ENCODE measurements at regions not wholly inside any gene's neighbourhood (a gene's known extent, or its start where the extent isn't known, plus 50 kb on each side); places are given as distances from the start of the nearest gene placed in this dataset.

GRCh38 chr4:117868201-117868600 is 166.1 kb upstream of the NDST3 start:
- Histone ChIP-seq H3K36me3 (no peaks in the 10 kb centered on the region), H3K27me3 (no peaks in the 10 kb centered on the region), H3K4me1 (no peaks in the 10 kb centered on the region), H3K9me3 (no peaks in the 10 kb centered on the region), H3K27ac (no peak overlapping the region), H3K4me3 (no peak overlapping the region)
- no peak for TF ChIP-seq EP300 (IDR thresholded peaks at IDR 0.05)
- TF ChIP-seq POLR2A (IDR thresholded peaks at IDR 0.05) = no peak
- WGBS, 2 donors (ENCODE audit: low coverage in 1 of 2) = 40 to 44% methylated on average over 1 of the region's 1 CpG
- ATAC-seq = no peak

DNA sequence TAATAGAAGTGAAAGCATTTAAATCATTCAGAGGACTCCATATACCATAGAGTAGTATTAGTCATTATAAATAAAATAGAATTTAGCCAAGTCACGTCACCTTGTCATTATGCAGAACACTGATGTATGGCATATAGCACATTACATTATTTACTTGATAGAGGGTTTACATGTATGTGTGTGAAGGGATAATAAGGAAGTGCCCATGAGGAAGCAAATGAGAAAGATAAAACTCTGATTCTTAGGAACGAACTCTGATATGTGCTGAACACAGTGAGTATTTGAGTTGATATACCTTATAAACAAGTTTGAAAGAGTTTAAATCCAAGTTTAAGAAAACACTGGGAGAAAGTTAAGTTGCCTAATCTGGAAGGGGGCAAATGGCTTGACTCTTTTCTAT is 160.5 kb upstream of the NDST3 start:
- Histone ChIP-seq H3K27ac (no peak overlapping the region), H3K4me3 (no peak overlapping the region), H3K27me3 (no peaks in the 10 kb centered on the region), H3K36me3 (no peaks in the 10 kb centered on the region), H3K9me3 (no peaks in the 10 kb centered on the region), H3K4me1 (no peaks in the 10 kb centered on the region)
- WGBS, 2 donors (ENCODE audit: low coverage in 1 of 2) = 72 to 78% methylated on average over 2 of the region's 2 CpGs
- TF ChIP-seq POLR2A (IDR thresholded peaks at IDR 0.05) = no peak
- TF ChIP-seq POLR2AphosphoS5 (IDR thresholded peaks at IDR 0.05) = no peak
- no peak for TF ChIP-seq CTCF (IDR thresholded peaks at IDR 0.05)
- TF ChIP-seq EP300 (IDR thresholded peaks at IDR 0.05) = no peak
- no peak for ATAC-seq

- no peak for TF ChIP-seq CTCF (IDR thresholded peaks at IDR 0.05)
- TF ChIP-seq POLR2AphosphoS5 (IDR thresholded peaks at IDR 0.05) = no peak
- TF ChIP-seq EP300 (IDR thresholded peaks at IDR 0.05) = no peak
- no peak for TF ChIP-seq POLR2A (IDR thresholded peaks at IDR 0.05)
Observed at GRCh38 chr4:117874216-117874615, 160.1 kb upstream of the NDST3 start.

GRCh38 chr4:117889978-117890377 is 144.3 kb upstream of the NDST3 start:
- WGBS, 2 donors (ENCODE audit: low coverage in 1 of 2) = 82 to 88% methylated on average over 2 to 3 of the region's 3 CpGs
- no peaks in the 10 kb centered on the region for H3K4me1 ChIP-seq
- H3K36me3 ChIP-seq = no peaks in the 10 kb centered on the region
- H3K27me3 ChIP-seq = no peaks in the 10 kb centered on the region
- no peaks in the 10 kb centered on the region for H3K9me3 ChIP-seq
- no peak overlapping the region for H3K4me3 ChIP-seq
- TF ChIP-seq EP300 (IDR thresholded peaks at IDR 0.05) (no peak), POLR2AphosphoS5 (IDR thresholded peaks at IDR 0.05) (no peak), CTCF (IDR thresholded peaks at IDR 0.05) (no peak), POLR2A (IDR thresholded peaks at IDR 0.05) (no peak)
- no peak overlapping the region for H3K27ac ChIP-seq
- ATAC-seq = no peak

More at GRCh38 chr4:117874216-117874615, 160.1 kb upstream of the NDST3 start:
- Histone ChIP-seq H3K4me3 (no peak overlapping the region), H3K4me1 (no peaks in the 10 kb centered on the region), H3K9me3 (no peaks in the 10 kb centered on the region), H3K36me3 (no peaks in the 10 kb centered on the region), H3K27me3 (no peaks in the 10 kb centered on the region), H3K27ac (no peak overlapping the region)
- 57 to 88% methylated on average over 1 of the region's 1 CpG for WGBS, 2 donors (ENCODE audit: low coverage in 1 of 2)
- ATAC-seq = no peak

DNA sequence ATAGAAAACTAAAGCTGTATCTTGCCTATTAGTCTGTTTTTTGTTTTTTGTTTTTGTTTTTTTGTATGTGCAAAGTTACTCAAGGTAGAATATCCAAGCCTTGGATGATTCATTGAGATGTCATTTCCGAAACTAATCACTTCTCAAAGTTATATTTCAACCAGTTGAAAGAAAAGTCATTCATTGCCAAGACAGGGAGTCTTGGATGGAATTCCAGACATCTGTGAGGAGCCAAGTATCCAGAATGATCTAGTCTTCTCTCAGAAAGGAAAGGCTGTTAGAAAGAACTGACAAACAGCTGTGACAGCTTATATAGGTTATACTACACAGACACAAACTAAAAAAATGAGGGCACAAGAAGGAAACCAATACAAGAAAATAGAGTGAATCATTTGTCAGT is 141.1 kb upstream of the NDST3 start:
- WGBS, 2 donors (ENCODE audit: low coverage in 1 of 2) = 13 to 30% methylated on average over 1 of the region's 1 CpG
- Histone ChIP-seq H3K4me1 (no peaks in the 10 kb centered on the region), H3K36me3 (no peaks in the 10 kb centered on the region), H3K4me3 (no peak overlapping the region), H3K9me3 (no peaks in the 10 kb centered on the region), H3K27me3 (no peaks in the 10 kb centered on the region), H3K27ac (no peak overlapping the region)
- no peak for TF ChIP-seq POLR2AphosphoS5 (IDR thresholded peaks at IDR 0.05)
- TF ChIP-seq POLR2A (IDR thresholded peaks at IDR 0.05) = no peak
- no peak for TF ChIP-seq CTCF (IDR thresholded peaks at IDR 0.05)
- no peak for TF ChIP-seq EP300 (IDR thresholded peaks at IDR 0.05)
- no peak for ATAC-seq

DNA sequence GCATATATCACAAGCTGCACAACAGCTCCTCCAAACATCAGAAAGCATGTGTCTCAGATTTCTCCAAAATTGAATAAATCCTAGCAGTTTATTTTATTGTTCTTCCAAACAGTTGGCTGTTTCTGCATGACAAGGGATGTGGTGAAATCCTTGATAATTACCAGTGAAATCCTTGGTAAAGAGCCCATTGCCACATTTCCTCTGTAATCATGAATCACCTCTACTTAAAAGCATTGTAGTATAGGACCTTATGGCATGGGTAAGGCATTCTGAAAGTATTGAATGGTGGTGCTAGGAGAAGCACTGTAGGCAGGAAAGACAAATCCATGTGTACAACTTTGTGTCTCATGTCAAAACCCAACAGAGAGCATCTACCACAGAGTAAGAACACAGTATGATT is 135.8 kb upstream of the NDST3 start:
- H3K4me1 ChIP-seq = no peaks in the 10 kb centered on the region
- no peak overlapping the region for H3K4me3 ChIP-seq
- no peaks in the 10 kb centered on the region for H3K9me3 ChIP-seq
- ATAC-seq = no peak
- no peaks in the 10 kb centered on the region for H3K36me3 ChIP-seq
- no peak for TF ChIP-seq POLR2A (IDR thresholded peaks at IDR 0.05)
- no peak for TF ChIP-seq CTCF (IDR thresholded peaks at IDR 0.05)
- TF ChIP-seq POLR2AphosphoS5 (IDR thresholded peaks at IDR 0.05) = no peak
- no peak for TF ChIP-seq EP300 (IDR thresholded peaks at IDR 0.05)
- H3K27me3 ChIP-seq = no peaks in the 10 kb centered on the region
- no peak overlapping the region for H3K27ac ChIP-seq

All from gastroesophageal sphincter (tissue), 4 donors.